K562 (cell line): ENCODE measurements at regions not wholly inside any gene's neighbourhood (a gene's known extent, or its start where the extent isn't known, plus 50 kb on each side); places are given as distances from the start of the nearest gene placed in this dataset.

Experiments used
- ATAC-seq: fragments of 200-7000 bp; cut with Tn5 transposase; 3 replicates; pipeline ENCODE4 v1.9.1; 2020; ENCODE audit warnings: moderate library complexity
- BruUV-seq: library from RNA; stranded (reverse); fragments of 400-500 nt; replicated peaks from 2 replicates; lab custom pipeline; 2021; lab: Mats Ljungman, UMichigan
- CTCF ChIA-PET: fragments of 300-600 bp; formaldehyde crosslinking; extraction: SDS; loops from one replicate; lab custom pipeline; 2021; ENCODE audit warnings: low intra/inter-chr PET ratio; lab: Yijun Ruan, JAX
- POLR2A ChIA-PET: fragments of 300-600, 350-650 bp; sonication (Branson Sonifier 250); formaldehyde crosslinking; extraction: SDS; loops from one replicate; lab custom pipeline; 2021; ENCODE audit warnings: antibody characterized with exemption, inconsistent platforms; lab: Yijun Ruan, JAX
- DNase-seq, 4 experiments: peaks; one replicate each; pipeline versions ENCODE4 v3.0.0 to v3.0.0-alpha.2; 2011 to 2018; ENCODE audit warnings: low spot score in 3 of 4, mixed read lengths in 3 of 4; ENCODE audit errors: extremely low read depth in 1 of 4
- FAIRE-seq: peaks from 2 replicates; lab custom pipeline; 2011; peaks lifted over from hg19 to GRCh38; lab: Jason Lieb, UNC
- H2AFZ ChIP-seq: 2 replicates; pipeline ENCODE4 v1.6.0; 2011; ENCODE audit warnings: low read depth, low read length, control low read depth, inconsistent platforms
- H3K27ac ChIP-seq: fragments of 200-600 bp; 3 replicates; pipeline ENCODE4 v1.8.0; 2011; ENCODE audit warnings: low read depth, mild to moderate bottlenecking, control low read depth, inconsistent platforms, low read length, moderate library complexity, mixed read lengths; ENCODE audit errors: extremely low read depth
- H3K27me3 ChIP-seq, 2 experiments: fragments of 300-600 bp in 1 of 2; 2 replicates in 1 of 2; 3 replicates in 1 of 2; pipeline versions ENCODE4 v1.6.0 to v1.8.0; 2011; ENCODE audit warnings: inconsistent platforms in 2 of 2, low read length in 2 of 2, mild to moderate bottlenecking in 1 of 2, mixed read lengths in 1 of 2, moderate library complexity in 1 of 2; ENCODE audit not compliant: control insufficient read depth in 2 of 2, insufficient read depth in 2 of 2
- H3K36me3 ChIP-seq: fragments of 300-600 bp; 3 replicates; pipeline ENCODE4 v1.8.0; 2011; ENCODE audit warnings: mild to moderate bottlenecking, low read length, inconsistent platforms; ENCODE audit not compliant: control insufficient read depth, insufficient read depth
- H3K4me1 ChIP-seq, 2 experiments: fragments of 200-600 bp in 1 of 2; replicated peaks in 1 of 2; 2 replicates in 1 of 2; 3 replicates in 1 of 2; pipeline versions ENCODE4 v1.5.1 to v1.8.0; 2011; ENCODE audit warnings: inconsistent platforms in 2 of 2, low read length in 2 of 2, mild to moderate bottlenecking in 1 of 2, mixed read lengths in 1 of 2, moderate library complexity in 1 of 2; ENCODE audit not compliant: control insufficient read depth in 2 of 2, insufficient read depth in 2 of 2
- H3K4me2 ChIP-seq: 2 replicates; pipeline ENCODE4 v1.6.1; 2011; ENCODE audit warnings: low read length, control low read depth, inconsistent platforms, mixed read lengths; ENCODE audit not compliant: insufficient read depth
- H3K4me3 ChIP-seq: fragments of 200-600 bp; sonication (generic), shearing (Covaris generic); 2 replicates; pipeline ENCODE4 v1.5.1; 2016; ENCODE audit warnings: control low read depth, inconsistent platforms
- H3K79me2 ChIP-seq: fragments of 200-600 bp; 3 replicates; pipeline ENCODE4 v1.8.0; 2011; ENCODE audit warnings: low read length, inconsistent platforms; ENCODE audit not compliant: control insufficient read depth, insufficient read depth
- H3K9ac ChIP-seq, 2 experiments: 2 replicates each; pipeline versions ENCODE4 v1.6.0 to v1.6.1; 2011; ENCODE audit warnings: low read depth in 2 of 2, low read length in 2 of 2, control low read depth in 1 of 2, inconsistent platforms in 1 of 2, mild to moderate bottlenecking in 1 of 2, mixed read lengths in 1 of 2; ENCODE audit not compliant: insufficient read depth in 1 of 2
- H3K9me1 ChIP-seq: one replicate; pipeline ENCODE4 v1.6.0; 2011; ENCODE audit warnings: inconsistent platforms, mild to moderate bottlenecking, low read length, moderate library complexity; ENCODE audit not compliant: control insufficient read depth, insufficient read depth
- H3K9me3 ChIP-seq: replicated peaks from 2 replicates; pipeline ENCODE4 v1.5.1; 2011; ENCODE audit warnings: low read depth, low read length, inconsistent platforms; ENCODE audit not compliant: control insufficient read depth, insufficient read depth
- H4K20me1 ChIP-seq: replicated peaks from 2 replicates; pipeline ENCODE4 v1.6.1; 2011; ENCODE audit warnings: low read length, inconsistent platforms, mixed read lengths; ENCODE audit not compliant: control insufficient read depth, insufficient read depth
- BRD4 ChIP-seq: fragments of 200-600 bp; sonication (generic); IDR thresholded peaks from 2 replicates; pipeline ENCODE4 v1.6.1; 2017; ENCODE audit warnings: inconsistent platforms
- CBX5 ChIP-seq: IDR thresholded peaks from 2 replicates; pipeline ENCODE4 v1.6.1; 2014; ENCODE audit warnings: low read depth, borderline replicate concordance
- ETV5 ChIP-seq: sonication (generic); formaldehyde crosslinking; IDR thresholded peaks from 2 replicates; pipeline ENCODE4 v1.4.0; 2020; ENCODE audit warnings: low read depth, mild to moderate bottlenecking, missing genetic modification reagents
- FOXJ2 ChIP-seq: fragments of 200-800 bp; sonication (Bioruptor generic); IDR thresholded peaks from 2 replicates; pipeline ENCODE4 v1.6.1; 2016; ENCODE audit warnings: missing genetic modification characterization, missing compliant biosample characterization
- FOXP1 ChIP-seq: sonication (generic); formaldehyde crosslinking; IDR thresholded peaks from 2 replicates; pipeline ENCODE4 v1.8.0; 2022; ENCODE audit warnings: mild to moderate bottlenecking, missing genetic modification reagents
- MAZ ChIP-seq, 2 experiments: fragments of 450-650 bp in 1 of 2; sonication (generic) in 1 of 2; formaldehyde crosslinking; IDR thresholded peaks in 1 of 2; conservative IDR thresholded peaks in 1 of 2; 2 replicates each; pipeline versions ENCODE4 v1.4.0 to v1.5.0; 2020; ENCODE audit warnings: mild to moderate bottlenecking in 1 of 2, missing genetic modification reagents in 1 of 2
- NR4A1 ChIP-seq, 2 experiments: fragments of 250-450 bp in 1 of 2; fragments of 450-650 bp in 1 of 2; sonication (Bioruptor Pico) in 1 of 2; IDR thresholded peaks; 2 replicates each; pipeline versions ENCODE4 v1.4.0 to v1.6.1; 2016 to 2020; ENCODE audit warnings: mild to moderate bottlenecking in 2 of 2, missing compliant biosample characterization in 1 of 2, missing genetic modification characterization in 1 of 2, moderate library complexity in 1 of 2
- XRCC3 ChIP-seq: fragments of 450-650 bp; IDR thresholded peaks from 2 replicates; pipeline ENCODE4 v1.6.1; 2017; ENCODE audit warnings: mild to moderate bottlenecking, moderate library complexity
- ZNF121 ChIP-seq: sonication (generic); formaldehyde crosslinking; conservative IDR thresholded peaks from 2 replicates; pipeline ENCODE4 v1.8.0; 2022; ENCODE audit warnings: missing genetic modification reagents
- WGBS: fragments of 100-300 bp; shearing (Covaris generic); methylation state at CpG from one replicate; pipeline ENCODE4 v1.1.6; 2016; ENCODE audit warnings: low coverage, mixed read lengths; ENCODE audit not compliant: insufficient coverage; ENCODE audit errors: missing lambda C conversion rate; 5-methylcytosine and 5-hydroxymethylcytosine counted together
- in situ Hi-C: fragments of 300-500 bp; cut with MboI; formaldehyde crosslinking; loops from 4 replicates; pipeline ENCODE4 v1.15.0; 2018; ENCODE audit warnings: inconsistent platforms, mixed read lengths
- intact Hi-C: fragments of 100-400 bp; cut with micrococcal nuclease; formaldehyde crosslinking; loops from 2 replicates; pipeline ENCODE4 v1.14.2; 2022
- TF ChIP-seq, protein P1 (sequence below): fragments of 200-800 bp; sonication (Bioruptor generic); IDR thresholded peaks from 2 replicates; pipeline ENCODE4 v1.6.1; 2017; ENCODE audit warnings: missing genetic modification characterization, missing compliant biosample characterization
- TF ChIP-seq, protein P2 (sequence below): sonication (generic); formaldehyde crosslinking; IDR thresholded peaks from 2 replicates; pipeline ENCODE4 v1.8.0; 2022; ENCODE audit warnings: mild to moderate bottlenecking, missing genetic modification reagents
- TF ChIP-seq, protein P3 (sequence below), 3 experiments: fragments of 200-800 bp in 1 of 3; fragments of 250-450 bp in 1 of 3; fragments of 450-650 bp in 1 of 3; sonication (Bioruptor Pico) in 1 of 3; sonication (Bioruptor generic) in 1 of 3; formaldehyde crosslinking in 1 of 3; IDR thresholded peaks; 2 replicates each; pipeline versions ENCODE4 v1.6.1 to v1.8.0; 2016 to 2022; ENCODE audit warnings: mild to moderate bottlenecking in 2 of 3, missing genetic modification characterization in 2 of 3, missing compliant biosample characterization in 1 of 3, moderate library complexity in 1 of 3

DNA sequence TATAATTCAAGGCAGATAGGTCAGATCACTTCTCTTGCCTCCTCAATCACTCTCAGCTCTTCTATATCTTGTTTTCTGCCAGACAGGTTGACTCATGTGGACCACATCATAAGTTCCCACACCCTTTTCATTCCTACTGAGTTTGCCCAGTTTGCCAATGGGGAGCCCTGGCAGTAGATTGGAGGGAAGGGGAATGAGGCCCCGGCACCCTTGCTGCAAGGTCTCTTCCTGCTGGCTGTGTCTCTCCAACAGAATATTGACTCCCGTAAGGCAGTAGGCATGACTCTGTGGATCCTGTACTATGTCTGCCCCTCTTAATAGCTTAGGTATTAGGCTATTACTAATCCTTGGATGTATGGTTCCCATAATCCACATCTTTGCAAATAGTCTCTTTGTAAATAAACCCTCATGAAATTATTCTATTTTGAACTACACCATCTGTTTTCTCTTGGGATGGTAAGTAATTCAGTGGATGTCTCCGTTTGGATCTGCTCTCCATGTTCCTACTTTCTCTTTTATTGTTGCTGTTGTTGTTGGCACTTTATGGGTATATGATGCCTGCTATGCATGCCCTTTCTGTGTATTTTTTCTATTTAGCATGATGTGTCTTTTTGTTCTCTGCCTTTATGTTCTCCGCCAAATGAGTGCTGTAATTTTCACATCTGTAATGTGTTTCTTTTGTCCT is 65.5 kb upstream of the DCBLD2 start:
- Histone ChIP-seq H3K4me2 (no peak overlapping the region), H3K4me1 (no peaks in the 10 kb centered on the region), H3K27me3 (no peaks in the 10 kb centered on the region), H3K9me1 (no peaks in the 10 kb centered on the region), H2AFZ (no peak overlapping the region), H3K9me3 (no peaks in the 10 kb centered on the region), H3K4me3 (no peak overlapping the region), H3K79me2 (no peaks in the 10 kb centered on the region), H3K36me3 (no peaks in the 10 kb centered on the region), H3K9ac (no peak overlapping the region), H4K20me1 (no peaks in the 10 kb centered on the region), H3K27ac (no peak overlapping the region)
- ChIA-PET CTCF (no interaction called here), POLR2A (no interaction called here)
- ATAC-seq (no peak), DNase-seq (no peak), FAIRE-seq (no peak)
- in situ Hi-C loops = no loop called here
- no TSS peak for BruUV-seq
- intact Hi-C loops = no loop called here
- 25% methylated on average over 4 of the region's 4 CpGs for WGBS
- TF ChIP-seq ZNF121 (CRISPR knock-in tag) (no peak), ETV5 (no peak), XRCC3 (no peak), MAZ (CRISPR knock-in tag; conservative IDR thresholded peaks at IDR 0.05 in 1 of 2, IDR thresholded peaks at IDR 0.05 in 1 of 2) (no peak), NR4A1 (CRISPR knock-in tag; IDR thresholded peaks at IDR 0.05) (no peak), NR4A1 (tag; IDR thresholded peaks at IDR 0.05) (no peak), FOXJ2 (tag) (no peak), BRD4 (no peak), CBX5 (no peak), FOXP1 (CRISPR knock-in tag) (no peak)
- TF ChIP-seq, protein P1, sequence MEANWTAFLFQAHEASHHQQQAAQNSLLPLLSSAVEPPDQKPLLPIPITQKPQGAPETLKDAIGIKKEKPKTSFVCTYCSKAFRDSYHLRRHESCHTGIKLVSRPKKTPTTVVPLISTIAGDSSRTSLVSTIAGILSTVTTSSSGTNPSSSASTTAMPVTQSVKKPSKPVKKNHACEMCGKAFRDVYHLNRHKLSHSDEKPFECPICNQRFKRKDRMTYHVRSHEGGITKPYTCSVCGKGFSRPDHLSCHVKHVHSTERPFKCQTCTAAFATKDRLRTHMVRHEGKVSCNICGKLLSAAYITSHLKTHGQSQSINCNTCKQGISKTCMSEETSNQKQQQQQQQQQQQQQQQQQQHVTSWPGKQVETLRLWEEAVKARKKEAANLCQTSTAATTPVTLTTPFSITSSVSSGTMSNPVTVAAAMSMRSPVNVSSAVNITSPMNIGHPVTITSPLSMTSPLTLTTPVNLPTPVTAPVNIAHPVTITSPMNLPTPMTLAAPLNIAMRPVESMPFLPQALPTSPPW (CRISPR knock-in tag) = no peak
- TF ChIP-seq, protein P2, sequence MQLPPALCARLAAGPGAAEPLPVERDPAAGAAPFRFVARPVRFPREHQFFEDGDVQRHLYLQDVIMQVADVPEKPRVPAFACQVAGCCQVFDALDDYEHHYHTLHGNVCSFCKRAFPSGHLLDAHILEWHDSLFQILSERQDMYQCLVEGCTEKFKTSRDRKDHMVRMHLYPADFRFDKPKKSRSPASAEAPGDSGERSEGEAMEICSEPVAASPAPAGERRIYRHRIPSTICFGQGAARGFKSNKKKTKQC (CRISPR knock-in tag) = no peak
- TF ChIP-seq, protein P3, sequence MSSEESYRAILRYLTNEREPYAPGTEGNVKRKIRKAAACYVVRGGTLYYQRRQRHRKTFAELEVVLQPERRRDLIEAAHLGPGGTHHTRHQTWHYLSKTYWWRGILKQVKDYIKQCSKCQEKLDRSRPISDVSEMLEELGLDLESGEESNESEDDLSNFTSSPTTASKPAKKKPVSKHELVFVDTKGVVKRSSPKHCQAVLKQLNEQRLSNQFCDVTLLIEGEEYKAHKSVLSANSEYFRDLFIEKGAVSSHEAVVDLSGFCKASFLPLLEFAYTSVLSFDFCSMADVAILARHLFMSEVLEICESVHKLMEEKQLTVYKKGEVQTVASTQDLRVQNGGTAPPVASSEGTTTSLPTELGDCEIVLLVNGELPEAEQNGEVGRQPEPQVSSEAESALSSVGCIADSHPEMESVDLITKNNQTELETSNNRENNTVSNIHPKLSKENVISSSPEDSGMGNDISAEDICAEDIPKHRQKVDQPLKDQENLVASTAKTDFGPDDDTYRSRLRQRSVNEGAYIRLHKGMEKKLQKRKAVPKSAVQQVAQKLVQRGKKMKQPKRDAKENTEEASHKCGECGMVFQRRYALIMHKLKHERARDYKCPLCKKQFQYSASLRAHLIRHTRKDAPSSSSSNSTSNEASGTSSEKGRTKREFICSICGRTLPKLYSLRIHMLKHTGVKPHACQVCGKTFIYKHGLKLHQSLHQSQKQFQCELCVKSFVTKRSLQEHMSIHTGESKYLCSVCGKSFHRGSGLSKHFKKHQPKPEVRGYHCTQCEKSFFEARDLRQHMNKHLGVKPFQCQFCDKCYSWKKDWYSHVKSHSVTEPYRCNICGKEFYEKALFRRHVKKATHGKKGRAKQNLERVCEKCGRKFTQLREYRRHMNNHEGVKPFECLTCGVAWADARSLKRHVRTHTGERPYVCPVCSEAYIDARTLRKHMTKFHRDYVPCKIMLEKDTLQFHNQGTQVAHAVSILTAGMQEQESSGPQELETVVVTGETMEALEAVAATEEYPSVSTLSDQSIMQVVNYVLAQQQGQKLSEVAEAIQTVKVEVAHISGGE (CRISPR knock-in tag; IDR thresholded peaks at IDR 0.05) = no peak
